ENCODE measurements at regions not wholly inside any gene's neighbourhood (a gene's known extent, or its start where the extent isn't known, plus 50 kb on each side); places are given as distances from the start of the nearest gene placed in this dataset.

DNA sequence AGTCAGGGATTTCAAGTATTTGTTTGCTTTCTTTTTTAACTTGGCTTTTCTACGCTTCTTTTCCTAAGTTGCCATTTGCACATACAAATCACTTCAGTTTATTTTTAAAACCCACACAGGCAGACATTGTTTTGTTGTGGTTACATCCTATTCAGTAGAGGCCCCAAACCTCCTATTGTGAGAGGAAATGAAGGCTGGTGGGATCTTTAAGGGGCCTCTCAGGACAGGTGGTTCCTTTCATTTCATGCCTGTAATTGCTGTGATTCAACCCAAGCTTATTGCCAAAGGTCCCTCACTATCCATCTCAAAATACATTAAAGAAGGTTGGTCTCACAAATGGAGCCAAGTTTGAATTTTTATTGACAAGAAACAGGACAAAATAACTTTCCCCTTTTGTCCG lies 257.1 kb downstream of the ADAMTS20 start:
- DNase-seq, result no peak

DNA sequence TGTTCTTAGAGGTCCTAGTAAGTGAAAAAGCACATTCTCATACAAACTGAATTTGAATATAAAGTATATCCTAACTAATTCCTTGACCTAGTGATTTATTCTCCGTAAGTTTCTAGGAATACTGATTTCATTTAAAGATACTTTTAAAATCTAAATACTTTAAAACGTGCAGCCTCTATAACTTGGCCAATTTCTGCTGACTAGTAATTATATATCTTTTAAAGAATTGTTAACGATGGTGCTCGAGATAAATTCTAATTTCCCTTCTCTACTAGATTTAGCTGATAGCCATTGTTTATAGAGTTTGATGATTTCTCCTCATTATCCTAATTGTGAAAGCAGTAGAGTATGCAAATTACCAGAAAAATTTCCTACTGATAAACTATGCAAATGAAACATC lies 257.9 kb downstream of the ADAMTS20 start:
- no peak for DNase-seq

DNA sequence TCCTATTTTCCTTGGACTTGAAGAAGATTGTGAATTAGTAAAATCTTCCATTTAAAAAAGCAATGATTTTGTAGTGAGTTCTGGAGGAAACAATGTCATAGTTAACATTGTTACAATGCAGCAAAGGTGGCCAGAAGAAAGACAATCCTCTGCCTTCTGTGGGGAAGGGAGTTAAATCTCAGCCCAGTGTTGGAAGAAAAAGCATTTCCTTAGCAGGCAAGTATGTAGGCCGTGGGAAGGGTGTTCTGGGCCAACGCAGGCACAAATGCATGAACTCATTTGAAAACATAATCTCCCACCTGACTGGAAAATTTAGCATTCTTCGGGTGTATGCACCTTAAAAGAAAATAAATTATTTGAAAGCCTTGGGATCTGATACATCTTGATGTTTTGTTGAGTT lies 258.6 kb downstream of the ADAMTS20 start:
- no peak for DNase-seq

DNA sequence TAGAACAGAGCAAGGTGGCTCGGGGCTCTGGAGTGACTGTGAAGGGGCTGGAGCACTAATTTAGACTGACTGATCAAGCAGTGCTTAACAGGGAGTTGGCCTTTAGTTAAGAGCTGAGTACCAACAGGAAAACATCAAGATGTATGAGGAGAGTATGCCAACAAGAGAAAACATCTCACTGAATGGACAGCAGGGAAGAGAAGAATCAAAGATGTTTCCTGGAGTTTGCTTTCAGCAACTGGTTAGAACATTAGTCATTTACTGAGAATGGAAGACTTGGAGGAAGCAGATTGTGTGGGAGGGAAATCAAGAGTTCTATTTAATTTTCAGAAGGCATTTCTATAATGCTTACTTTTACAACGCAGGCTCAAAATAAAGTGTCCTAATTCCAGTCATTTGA lies 259.3 kb downstream of the ADAMTS20 start:
- no peak for DNase-seq

DNA sequence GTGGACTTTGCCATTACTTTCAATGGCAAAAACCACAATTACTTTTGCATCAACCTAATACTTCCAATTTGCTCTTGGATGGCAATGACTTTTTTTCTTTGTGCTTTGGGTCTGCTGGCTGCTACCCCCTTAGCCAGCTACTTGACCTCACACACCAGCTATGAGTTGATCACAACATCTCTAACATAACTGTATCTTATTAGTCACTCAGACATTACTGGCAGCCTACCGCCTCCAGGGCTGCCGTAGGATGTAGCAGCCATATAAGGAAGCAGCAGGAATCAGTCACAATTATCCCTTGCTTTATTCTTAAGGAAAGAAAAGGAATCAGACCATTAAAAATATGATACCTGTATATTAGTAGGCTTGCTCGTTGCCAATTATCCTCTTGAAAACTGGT lies 260.5 kb downstream of the ADAMTS20 start:
- DNase-seq, result no peak

DNA sequence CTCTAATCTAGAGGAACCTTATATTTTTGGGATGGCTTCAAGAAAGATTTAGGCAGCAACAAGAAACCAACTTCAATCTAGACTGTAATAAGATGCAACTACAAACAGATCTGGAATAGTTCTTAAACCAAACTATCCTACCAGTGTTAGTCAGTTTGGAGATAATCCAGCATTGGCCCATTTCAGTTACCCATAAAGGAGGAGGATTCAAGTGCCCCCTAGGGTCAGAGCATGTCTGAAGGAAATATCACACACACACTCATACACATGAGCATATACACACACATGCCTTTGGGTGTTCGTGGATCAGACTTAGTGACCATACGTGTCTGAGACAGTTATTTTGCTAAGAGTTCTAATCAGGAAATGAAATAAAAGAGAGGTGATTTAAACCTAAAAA lies 261.2 kb downstream of the ADAMTS20 start:
- no peak for DNase-seq

DNA sequence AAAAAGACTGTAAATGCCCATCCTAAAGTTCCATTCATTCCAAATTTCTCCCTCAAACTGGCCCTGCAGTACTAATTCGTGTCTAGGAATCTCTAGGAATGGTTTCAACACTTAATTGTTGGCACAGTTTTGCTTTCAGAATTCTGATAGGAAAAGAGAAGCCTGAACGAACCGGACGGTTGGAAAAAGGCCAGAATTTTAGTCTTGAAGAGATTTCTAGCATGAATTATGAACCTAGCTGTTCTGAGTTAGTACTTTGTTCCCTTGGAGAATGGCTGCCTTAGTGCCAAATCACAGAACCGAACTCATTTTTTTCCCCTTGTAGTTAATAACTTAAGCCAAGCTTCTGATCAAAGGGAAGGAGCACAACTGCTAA lies 262.6 kb downstream of the ADAMTS20 start:
- DNase-seq, result no peak

DNA sequence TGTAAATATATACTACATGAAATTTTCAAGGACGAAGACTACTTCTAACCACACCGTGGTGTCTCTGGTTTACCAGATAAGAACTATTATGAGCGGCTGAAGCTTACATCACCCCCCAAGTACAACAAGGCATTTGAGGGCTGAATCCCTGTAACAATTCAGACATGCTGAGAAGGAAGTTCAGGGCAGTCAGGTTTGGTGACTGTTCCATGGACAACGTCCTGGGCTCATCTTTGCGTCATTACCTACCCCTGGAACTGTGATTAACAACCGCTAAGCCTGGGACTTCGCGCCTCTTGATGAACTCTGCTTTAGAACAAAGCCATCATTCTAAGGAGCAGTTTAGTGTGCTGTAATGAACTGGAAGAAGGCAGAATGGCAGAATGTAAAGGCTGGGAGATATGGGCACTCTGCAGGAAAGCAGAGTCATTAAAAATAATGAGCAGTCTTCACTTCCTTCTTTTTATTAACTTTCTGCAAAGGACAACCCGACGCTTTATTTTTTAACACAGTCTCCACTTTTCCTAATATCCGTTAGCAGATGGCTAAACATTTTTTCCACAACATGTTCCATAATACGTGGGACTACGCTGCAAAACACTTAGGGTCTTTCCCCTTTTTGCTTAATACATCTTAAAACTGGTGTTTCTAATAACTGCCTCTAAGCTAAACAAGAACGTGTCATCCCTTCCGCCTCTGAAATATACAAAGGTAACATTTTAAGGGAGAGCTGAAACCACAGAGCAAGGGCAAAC lies 263.2 kb downstream of the ADAMTS20 start:
- DNase-seq, result no peak

DNA sequence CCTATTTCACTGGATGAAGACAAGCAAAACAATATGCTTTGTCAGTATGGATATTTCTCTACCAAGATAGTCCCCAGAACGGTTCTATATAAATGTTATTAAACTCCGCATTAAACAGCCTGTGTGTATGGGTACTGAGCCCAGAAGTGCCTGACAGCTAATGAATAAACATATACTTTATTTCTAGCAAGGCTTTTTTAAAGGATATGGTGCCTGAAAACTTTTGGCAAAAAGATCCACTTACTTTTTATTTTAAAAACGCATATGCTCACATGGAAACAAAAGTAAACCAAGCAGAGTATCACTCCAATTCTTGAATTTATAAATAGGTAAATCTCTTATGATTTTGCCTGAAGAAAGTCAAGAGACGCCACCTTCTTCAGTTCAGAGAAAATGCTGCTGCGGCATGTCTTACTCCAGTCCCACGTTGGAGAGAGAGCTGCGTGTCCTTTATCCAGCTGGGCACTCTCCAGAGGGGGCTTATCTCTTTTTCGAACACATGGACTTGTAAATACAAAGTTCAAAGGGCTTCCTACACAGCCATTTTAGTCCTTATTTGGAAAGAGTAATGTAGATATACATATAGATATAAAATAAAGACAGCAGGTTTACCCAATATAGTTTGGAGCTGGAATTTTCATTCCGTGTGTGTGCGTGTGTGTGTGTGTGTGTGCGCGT lies 264.2 kb downstream of the ADAMTS20 start:
- no peak for DNase-seq

DNA sequence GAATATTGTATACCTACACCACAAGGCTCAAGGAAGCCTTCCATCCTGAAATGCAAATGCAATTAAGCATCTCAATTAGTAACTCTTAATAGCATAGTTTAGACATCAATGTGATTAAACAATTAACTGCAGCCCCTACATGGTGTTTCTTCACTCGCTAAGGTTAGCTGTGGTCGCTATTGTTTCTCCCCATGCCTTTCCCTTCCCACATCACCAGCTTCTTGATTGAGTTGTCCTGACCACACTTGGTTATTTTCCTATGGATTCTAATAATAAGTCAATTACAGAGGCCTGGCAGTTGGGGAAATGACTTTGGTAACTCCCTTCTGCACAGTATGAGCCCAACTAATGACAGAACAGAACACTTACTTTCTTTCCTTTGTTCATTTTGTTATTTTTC lies 265.0 kb downstream of the ADAMTS20 start:
- no peak for DNase-seq

DNA sequence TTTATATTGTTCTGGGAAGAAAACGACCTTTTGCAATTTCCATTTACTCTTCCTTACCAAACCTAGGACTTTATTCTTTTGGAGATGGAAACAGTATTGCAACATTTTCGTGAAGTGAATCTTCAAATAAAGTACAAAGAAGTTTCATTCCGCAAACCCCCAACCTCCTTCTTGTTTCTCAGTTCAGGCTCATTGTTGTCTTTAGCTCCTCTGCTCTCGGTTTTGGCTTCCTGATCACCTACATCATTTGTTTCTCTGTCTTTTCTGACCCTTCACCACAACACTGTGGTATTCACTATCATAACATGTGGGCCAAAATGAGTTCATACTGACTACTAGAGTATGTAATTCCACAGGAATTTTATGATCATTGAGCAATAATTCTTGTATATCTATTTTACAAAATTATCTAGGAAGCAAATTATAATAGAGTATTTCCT lies 266.8 kb downstream of the ADAMTS20 start:
- no peak for DNase-seq

DNA sequence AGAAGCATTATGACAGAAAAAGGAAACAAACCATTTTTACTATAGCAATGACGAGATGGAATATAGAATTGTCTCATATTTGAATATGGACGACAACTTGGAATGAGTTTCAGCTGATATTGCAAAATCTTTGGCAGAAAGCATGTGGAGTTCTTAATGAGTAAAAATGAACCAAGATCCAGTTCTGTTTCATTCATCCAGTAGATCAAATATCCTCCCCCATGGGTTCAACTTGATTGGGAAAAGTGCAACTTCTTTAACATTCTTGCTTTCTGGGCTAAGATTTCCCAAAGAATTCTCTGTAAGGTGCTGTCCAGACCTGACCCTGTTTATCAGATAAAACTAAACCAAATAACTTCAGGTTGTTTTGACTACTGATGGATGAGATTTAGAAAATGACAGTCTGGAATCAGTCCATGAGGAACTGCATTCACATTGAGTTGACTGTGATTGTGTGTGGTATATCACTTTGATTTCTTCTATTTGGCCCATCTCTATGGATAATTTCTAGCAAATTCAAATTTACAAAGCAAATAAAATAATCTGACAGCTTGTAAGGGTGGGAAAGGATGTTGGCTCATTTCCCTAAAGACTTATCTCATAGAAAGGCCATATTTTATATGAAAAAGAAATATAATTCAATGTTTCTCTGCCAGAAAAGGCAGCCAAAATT lies 267.4 kb downstream of the ADAMTS20 start:
- no peak for DNase-seq

DNA sequence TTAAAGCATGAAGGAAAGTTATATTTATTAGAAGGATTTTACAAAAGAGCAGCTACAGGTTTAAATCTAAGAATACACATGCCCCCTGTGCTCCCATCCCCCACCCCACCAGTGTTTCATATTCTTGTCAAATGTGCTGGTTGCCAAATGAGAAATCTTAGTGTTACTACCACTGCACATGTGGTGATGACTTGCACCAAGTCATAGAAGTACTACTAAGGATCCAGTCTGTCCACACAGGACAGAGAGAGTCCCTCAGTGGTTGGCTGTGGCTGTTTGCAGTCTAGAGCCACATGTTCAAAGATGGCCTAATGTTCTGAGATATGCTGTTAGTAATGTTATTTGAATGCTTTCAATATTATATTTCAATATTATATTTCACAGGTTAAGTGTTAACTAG lies 268.8 kb downstream of the ADAMTS20 start:
- no peak for DNase-seq

DNA sequence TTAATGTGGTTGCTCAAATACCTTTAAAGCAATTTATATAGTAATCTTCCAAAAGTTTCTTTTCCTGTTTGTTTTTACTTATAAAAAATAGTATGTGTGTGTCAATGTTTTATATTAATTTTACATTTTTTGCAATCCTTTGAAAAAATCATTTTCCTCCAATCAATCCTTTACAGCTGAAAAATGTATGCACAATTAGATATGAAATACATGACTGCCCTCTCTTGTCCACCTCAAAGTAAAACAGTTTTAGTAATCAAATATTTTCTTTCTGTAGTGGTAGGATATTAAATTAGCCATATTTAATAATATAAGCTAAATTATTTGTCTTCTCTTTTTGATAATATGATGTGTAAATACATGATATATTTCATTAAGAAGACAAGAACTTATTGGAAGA lies 269.9 kb downstream of the ADAMTS20 start:
- DNase-seq, result no peak

DNA sequence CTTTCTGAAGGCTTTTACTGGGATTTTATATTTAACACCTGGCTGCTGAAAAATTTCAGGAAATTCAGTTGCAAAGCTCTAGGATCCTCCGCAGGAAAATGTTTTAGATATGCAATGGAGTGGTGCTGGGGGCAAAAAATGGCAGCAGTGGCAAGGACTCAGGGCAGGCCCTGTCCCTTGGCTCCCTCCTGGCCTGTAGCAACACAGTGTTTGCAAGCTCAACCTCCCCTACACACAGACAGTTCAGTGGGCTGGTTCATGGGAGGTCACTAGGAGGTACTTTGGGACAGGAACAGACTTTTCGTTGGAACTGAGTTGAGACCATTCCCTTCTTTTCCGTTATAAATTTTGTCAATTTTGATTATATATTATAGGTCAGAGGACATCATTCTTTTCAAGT lies 270.4 kb downstream of the ADAMTS20 start:
- no peak for DNase-seq

DNA sequence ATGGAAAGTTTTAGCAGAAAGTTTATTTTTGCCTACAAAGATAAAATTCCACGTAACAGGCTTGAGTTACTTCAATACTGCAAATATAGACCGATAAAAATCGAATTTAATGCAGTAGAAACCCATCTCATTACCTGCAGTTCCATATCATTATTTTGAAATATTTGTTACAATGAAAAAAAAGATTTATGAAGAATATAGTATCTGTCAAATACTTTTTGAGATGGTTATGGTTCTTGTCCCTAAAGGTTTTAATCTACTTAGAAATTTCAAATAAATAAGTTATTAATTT lies 273.5 kb downstream of the ADAMTS20 start:
- DNase-seq, result no peak

DNA sequence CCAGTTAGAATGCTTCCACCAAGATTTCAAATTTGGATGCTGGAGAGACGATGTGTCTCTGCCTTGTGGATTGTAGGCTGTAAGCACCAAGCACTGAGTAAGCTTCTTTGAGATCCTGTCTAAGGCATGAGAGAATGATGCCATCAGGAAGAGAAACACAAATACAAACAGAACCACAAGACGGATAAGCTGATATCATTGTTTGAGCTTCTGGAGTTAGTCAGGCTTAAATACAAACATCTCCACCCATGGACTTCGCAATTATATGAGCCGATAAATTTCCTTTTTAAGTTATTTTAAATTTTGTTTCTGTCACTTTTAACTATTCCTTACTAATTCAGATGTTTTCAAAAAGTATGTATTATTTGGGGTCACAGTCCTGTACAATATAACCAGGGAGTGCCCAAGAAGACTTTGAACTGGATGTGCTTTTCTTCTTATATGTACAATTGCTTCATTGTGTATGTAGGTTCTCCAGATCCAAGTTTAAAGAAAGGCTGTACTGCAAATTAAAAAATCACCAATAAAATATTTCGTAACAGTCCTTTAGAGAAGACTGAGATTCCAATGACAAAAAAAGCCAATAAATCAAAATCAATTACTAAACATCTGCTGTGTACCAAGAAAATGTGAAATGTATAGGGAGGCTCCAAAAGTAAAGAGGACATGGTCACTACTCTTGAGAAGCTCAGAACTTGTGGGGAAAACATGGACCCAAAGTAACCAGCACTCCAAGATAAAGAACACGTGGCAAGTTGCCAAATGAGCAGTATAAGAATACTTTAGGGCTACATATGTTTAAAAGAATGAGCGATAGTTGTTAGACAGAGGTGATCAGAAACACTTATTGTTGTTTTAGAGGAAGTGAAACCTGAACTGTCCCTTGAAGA lies 274.1 kb downstream of the ADAMTS20 start:
- DNase-seq, result no peak

DNA sequence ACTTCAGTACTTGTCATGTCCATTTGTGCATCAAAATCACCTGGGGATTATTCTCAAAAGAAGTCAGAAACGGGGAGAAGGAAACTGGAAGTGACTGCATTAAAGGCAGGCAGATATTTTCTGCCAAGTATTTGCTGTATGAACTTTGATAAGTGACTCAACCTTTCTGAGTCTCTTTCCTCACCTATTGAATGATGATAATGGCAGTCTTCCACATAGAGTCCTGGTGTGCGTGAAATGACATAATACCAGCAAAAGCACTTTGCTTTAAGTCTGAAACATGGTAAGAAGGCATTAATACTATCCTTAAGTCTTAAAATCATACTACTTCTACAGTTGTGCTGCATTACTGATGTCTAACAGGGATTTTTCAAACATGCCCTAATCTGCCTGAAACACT lies 278.5 kb downstream of the ADAMTS20 start:
- no peak for DNase-seq

DNA sequence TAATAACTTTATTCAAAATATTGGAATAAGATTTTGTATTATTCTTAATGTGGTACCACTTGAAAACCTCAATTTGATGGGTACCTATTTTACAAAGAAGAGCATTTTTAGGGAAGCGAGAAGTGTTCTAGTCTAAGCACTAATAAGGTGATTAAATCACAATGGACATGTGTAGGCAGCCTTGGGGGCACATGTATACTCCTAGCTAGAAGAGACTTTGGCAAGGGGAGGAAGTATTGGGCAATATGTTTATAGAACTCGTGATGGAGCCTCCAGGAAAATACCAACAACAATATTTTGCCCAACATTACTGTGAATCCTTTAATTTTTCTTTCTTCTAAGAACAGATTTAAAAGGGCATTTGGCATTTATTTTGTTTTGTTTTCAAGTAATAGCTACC lies 280.3 kb downstream of the ADAMTS20 start:
- no peak for DNase-seq

DNA sequence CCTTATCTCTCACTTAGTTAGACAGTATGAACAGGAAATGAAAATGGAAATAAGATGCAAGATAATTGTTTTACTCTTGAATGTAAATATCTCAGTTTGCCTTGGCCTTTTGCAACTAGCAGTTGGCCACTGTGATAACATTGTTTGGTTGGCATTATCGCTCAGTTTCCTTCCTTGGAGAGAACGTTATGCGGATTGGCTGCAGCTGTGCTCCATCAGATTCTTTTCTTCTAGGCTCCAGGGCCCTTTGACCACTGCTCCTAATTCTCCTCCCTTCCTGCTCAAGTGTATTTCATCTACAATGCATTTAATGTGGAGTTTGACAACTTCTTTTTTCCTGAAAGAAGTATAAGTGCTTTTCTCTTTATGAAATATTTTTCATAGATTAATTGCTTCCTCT lies 284.2 kb downstream of the ADAMTS20 start:
- DNase-seq, result no peak

DNA sequence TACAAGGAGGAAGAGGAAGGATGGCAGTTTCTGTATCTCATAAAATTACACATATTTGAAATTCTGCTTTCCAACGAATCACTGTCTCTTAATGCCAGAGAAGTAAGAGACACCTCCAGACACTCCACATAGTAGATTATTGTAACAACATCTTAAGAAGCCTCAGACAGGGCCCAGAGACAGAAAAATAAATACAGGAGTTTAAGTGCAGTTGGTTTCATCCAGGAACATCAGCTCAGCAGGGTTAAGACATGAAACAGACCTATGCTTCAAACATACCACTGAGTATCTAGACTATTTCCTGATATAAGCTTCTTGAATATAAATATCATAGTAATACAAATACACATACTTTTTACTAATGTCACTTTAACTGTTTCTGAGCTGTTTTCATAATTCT lies 290.3 kb downstream of the ADAMTS20 start:
- no peak for DNase-seq

DNA sequence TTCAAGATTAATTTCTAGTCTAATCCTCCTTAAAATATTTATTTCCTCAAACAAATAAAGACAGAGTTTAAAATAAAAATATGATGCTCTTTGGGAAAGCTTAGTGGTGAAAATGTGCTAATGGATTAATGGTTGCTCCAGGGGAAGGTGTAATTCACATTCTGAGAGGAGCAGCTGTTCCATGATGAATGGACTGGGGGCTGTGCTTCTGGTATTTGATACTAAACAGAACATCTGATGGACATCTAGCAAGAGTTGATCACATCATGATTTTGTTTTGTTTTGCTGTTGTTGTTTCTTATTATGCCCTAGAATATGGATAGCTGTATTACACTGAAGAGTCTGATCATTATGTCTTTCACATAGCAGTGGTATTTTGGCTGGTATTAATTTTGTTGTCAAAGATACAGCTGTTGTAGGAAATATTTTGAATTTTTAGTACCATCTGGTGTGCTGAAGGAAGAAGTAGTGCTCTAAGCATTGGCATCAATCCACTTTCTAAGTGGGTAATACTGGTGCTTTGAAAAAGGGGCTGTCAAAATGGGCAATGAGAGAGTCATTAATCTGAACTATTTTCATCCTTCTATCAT lies 296.4 kb downstream of the ADAMTS20 start:
- DNase-seq, result no peak

DNA sequence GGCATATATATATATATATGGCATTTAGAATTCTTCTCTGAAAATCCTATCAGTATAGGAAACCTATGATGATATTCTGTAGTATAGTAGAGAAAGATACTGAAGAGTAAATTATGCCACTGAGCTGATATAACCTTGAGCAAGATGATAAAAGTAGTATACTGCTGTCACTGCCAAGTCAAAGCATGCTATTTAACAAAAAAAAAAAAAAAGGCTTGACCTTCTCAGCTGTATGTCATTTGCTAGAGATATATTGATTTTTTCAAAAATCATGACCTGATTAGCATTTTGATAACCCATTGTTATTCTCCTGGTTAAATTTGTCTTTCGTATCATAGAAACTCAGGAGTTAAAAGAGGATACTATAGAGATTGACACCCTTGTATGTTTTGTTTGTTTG lies 299.4 kb downstream of the ADAMTS20 start:
- DNase-seq, result no peak

Data from SHP77 (cell line).